ENCODE measurements at regions not wholly inside any gene's neighbourhood (a gene's known extent, or its start where the extent isn't known, plus 50 kb on each side); places are given as distances from the start of the nearest gene placed in this dataset.

DNA sequence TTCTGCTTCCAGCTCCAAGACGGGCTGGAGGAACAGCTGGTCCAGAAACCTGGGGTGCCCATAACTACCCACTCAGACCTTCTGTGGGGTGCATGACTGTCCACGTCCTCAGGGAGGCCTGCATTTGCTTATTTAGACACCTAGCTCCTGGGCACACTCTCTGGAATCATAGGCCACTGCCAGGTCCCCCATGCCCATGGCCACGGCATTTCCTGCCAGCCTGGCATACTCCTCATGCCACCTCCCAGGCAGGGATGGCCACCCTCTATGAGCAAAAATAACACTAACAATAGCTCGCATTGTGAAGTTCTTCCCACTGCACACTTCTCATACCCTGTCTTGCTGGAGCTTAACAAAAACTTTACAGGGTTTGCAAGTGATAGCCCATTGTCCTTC lies 166.9 kb upstream of the TPM1 start:
- TF ChIP-seq, protein P1, sequence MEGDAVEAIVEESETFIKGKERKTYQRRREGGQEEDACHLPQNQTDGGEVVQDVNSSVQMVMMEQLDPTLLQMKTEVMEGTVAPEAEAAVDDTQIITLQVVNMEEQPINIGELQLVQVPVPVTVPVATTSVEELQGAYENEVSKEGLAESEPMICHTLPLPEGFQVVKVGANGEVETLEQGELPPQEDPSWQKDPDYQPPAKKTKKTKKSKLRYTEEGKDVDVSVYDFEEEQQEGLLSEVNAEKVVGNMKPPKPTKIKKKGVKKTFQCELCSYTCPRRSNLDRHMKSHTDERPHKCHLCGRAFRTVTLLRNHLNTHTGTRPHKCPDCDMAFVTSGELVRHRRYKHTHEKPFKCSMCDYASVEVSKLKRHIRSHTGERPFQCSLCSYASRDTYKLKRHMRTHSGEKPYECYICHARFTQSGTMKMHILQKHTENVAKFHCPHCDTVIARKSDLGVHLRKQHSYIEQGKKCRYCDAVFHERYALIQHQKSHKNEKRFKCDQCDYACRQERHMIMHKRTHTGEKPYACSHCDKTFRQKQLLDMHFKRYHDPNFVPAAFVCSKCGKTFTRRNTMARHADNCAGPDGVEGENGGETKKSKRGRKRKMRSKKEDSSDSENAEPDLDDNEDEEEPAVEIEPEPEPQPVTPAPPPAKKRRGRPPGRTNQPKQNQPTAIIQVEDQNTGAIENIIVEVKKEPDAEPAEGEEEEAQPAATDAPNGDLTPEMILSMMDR (IDR thresholded peaks at IDR 0.05; ENCODE audit: insufficient read depth, low read length, missing control alignments) = no peak
- CTCF ChIA-PET = interaction anchor here (1.0 to 1.9 kb wide), 5 partner anchors 9 to 172 kb away, joined by 3 to 8 read pairs (median 4); no protein-coding TSS in a partner anchor
- no peak overlapping the region for H3K4me3 ChIP-seq (ENCODE audit: low read depth, low read length)
- DNase-seq (ENCODE audit: low read depth, low spot score) = no peak
- POLR2A ChIA-PET = interaction anchor here (1.2 to 1.9 kb wide), 3 partner anchors 25 to 178 kb away, joined by 3 to 7 read pairs (median 6); no protein-coding TSS in a partner anchor

DNA sequence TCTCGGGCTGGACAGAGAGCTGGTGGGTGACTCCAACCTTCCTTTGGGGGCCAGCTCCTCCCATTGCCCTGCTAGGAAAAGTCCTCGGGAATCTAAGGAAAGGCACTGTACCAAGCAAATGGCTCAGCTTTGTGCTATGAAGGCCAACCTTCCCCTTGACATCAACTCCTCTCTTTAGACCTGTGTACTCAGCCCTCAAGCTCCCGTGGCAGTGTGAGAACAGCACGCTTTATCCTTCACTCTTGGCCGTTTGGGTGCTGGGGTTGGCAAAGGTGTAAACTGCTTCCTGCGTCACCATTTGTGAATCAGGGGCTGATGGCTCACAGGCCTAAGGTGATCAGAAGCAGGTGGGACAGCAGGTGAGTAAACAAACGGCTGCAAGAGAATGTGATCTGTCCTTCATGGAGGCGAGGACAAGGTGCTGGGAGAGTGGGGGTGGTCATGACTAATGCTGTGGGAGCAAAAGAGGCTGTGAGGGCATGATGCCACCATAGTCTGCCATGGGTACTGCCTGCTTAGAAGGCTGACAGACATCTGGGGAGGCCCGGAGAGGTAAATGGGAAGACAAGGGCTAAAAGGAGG lies 165.2 kb upstream of the TPM1 start:
- TF ChIP-seq, protein P1 (IDR thresholded peaks at IDR 0.05; ENCODE audit: insufficient read depth, low read length, missing control alignments) = no peak
- CTCF ChIA-PET = no interaction called here

DNA sequence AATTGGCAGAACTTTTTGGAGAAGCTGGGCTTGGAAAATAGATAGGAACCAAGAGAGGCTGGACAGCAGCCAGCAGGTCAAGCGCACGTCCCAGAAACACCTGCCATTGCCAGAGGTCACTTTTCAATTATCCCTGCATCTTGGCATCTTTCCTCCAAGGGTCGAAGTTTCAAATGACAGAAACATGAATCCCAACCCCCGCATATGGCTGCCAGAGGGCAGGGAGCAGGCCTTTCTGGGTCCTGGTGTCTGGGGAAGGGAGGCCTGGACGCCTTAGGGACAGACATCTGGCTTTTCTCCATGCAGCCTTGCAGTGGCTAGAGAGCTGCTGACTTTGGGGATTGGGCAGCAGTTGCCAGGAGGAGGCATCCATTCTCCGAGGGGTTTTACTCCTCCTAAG lies 164.5 kb upstream of the TPM1 start:
- CTCF ChIA-PET = no interaction called here
- no peak overlapping the region for H3K4me3 ChIP-seq (ENCODE audit: low read depth, low read length)
- no peak for DNase-seq (ENCODE audit: low read depth, low spot score)
- TF ChIP-seq, protein P1 (IDR thresholded peaks at IDR 0.05; ENCODE audit: insufficient read depth, low read length, missing control alignments) = no peak
- POLR2A ChIA-PET = no interaction called here

More for the DNA sequence above, 165.2 kb upstream of the TPM1 start:
- no peak overlapping the region for H3K4me3 ChIP-seq (ENCODE audit: low read depth, low read length)
- POLR2A ChIA-PET = no interaction called here
- DNase-seq (ENCODE audit: low read depth, low spot score) = no peak

DNA sequence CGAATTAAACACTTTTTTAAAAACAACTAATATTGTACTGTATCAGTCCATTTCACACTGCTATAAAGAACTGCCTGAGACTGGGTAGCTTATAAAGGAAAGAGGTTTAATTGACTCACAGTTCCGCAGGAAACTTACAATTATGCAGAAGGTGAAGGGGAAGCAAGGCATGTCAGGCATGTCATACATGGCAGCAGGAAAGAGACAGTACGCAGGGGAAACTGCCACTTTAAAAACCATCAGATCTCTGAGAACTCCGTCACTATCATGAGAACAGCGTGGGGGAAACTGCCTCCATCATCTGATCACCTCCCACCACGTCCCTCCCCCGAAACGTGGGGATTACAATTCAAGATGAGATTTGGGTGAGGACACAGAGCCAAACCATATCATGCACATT lies 162.8 kb upstream of the TPM1 start:
- TF ChIP-seq, protein P1 (IDR thresholded peaks at IDR 0.05; ENCODE audit: insufficient read depth, low read length, missing control alignments) = no peak
- ChIA-PET POLR2A (no interaction called here), CTCF (interaction anchor here (0.7 kb wide), 1 partner anchor 30 kb away, joined by 3 read pairs; no protein-coding TSS in a partner anchor)
- H3K4me3 ChIP-seq (ENCODE audit: low read depth, low read length) = no peak overlapping the region
- DNase-seq (ENCODE audit: low read depth, low spot score) = no peak

DNA sequence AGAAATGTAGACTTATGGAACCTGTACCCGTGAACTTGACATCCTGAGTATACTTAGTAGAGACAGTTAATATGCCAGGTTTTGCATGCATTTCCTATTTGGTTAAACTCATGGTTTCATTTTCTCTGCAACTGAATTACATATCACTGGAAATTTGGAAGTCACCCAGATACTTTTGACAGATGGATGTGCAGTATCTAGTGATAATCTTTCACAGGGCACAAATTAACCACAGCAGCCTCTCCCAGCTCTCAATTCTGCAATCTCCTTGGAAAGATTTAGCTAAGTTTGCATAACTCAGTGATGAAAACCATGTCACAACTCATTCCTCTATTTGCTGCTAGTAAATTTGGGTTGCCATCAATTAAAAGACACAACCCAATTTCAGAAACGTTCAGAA lies 162.3 kb upstream of the TPM1 start:
- CTCF ChIA-PET = no interaction called here
- TF ChIP-seq, protein P1 (IDR thresholded peaks at IDR 0.05; ENCODE audit: insufficient read depth, low read length, missing control alignments) = no peak
- DNase-seq (ENCODE audit: low read depth, low spot score) = no peak
- H3K4me3 ChIP-seq (ENCODE audit: low read depth, low read length) = no peak overlapping the region
- POLR2A ChIA-PET = interaction anchor here (0.7 kb wide), 1 partner anchor 29 kb away, joined by 3 read pairs; no protein-coding TSS in a partner anchor

DNA sequence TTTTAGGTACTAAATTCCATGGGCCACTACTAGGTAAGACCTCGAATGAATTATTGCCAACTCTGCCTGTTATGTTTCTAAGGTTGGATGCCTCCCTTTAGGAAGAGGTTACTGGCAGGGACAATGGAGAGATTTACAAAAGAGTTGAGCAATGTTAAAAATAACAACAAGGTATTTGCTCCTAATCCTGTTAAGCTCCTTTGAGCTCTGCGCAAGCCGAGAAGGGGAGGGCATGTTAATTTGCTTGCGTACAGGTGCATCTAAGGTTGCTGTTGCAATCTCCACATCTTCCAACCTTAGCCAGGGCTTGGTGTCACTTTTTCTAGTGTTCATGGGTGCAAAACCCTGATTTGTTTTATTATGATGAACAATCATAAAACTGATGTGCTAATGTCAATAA lies 161.5 kb upstream of the TPM1 start:
- TF ChIP-seq, protein P1 (IDR thresholded peaks at IDR 0.05; ENCODE audit: insufficient read depth, low read length, missing control alignments) = no peak
- DNase-seq (ENCODE audit: low read depth, low spot score) = no peak
- ChIA-PET CTCF (no interaction called here), POLR2A (interaction anchor here (0.6 kb wide), 1 partner anchor 467 kb away, joined by 3 read pairs; no protein-coding TSS in a partner anchor)
- no peak overlapping the region for H3K4me3 ChIP-seq (ENCODE audit: low read depth, low read length)
